PC-9 (cell line): ENCODE measurements at regions not wholly inside any gene's neighbourhood (a gene's known extent, or its start where the extent isn't known, plus 50 kb on each side); places are given as distances from the start of the nearest gene placed in this dataset.

Experiments
- BruUV-seq: library from RNA; stranded (reverse); fragments of 400-500 nt; replicated peaks from 2 replicates; lab custom pipeline; 2021; lab: Mats Ljungman, UMichigan
- CTCF ChIA-PET: fragments of 300-600 bp; sonication (Branson Sonifier 250); formaldehyde crosslinking; loops from one replicate; lab custom pipeline; 2022; ENCODE audit warnings: antibody characterized with exemption; lab: Charles Lee
- POLR2A ChIA-PET: fragments of 300-600 bp; sonication (Branson Sonifier 250); formaldehyde crosslinking; loops from one replicate; lab custom pipeline; 2022; ENCODE audit warnings: antibody characterized with exemption; ENCODE audit not compliant: unreplicated experiment; lab: Charles Lee
- DNase-seq, 2 experiments: peaks; one replicate each; pipeline versions ENCODE4 v3.0.0 to v3.0.0-alpha.2; 2015 to 2022; ENCODE audit warnings: mixed read lengths in 1 of 2
- H2AFZ ChIP-seq: fragments of 200-600 bp; sonication (generic); 2 replicates; pipeline ENCODE4 v1.8.1; 2017; ENCODE audit warnings: antibody characterized with exemption
- H3F3A ChIP-seq: fragments of 200-600 bp; sonication (generic); 2 replicates; pipeline ENCODE4 v1.8.1; 2017; ENCODE audit warnings: antibody characterized with exemption, mild to moderate bottlenecking, low read depth; ENCODE audit not compliant: insufficient read depth
- H3K27ac ChIP-seq: fragments of 200-600 bp; sonication (generic); 2 replicates; pipeline ENCODE4 v1.6.1; 2016; ENCODE audit warnings: mixed run types
- H3K27me3 ChIP-seq: fragments of 200-600 bp; sonication (generic); 2 replicates; pipeline ENCODE4 v1.6.1; 2016; ENCODE audit warnings: low read depth, mixed run types; ENCODE audit not compliant: insufficient read depth
- H3K36me3 ChIP-seq: fragments of 200-600 bp; sonication (generic); 2 replicates; pipeline ENCODE4 v1.6.1; 2016; ENCODE audit warnings: low read depth, mixed run types
- H3K4me1 ChIP-seq: fragments of 200-600 bp; sonication (generic); replicated peaks from 2 replicates; pipeline ENCODE4 v1.6.1; 2016; ENCODE audit warnings: mixed run types; ENCODE audit not compliant: insufficient read depth
- H3K4me2 ChIP-seq: fragments of 200-600 bp; sonication (generic); 2 replicates; pipeline ENCODE4 v1.6.1; 2017; ENCODE audit warnings: mixed run types
- H3K4me3 ChIP-seq: fragments of 200-600 bp; sonication (generic); 2 replicates; pipeline ENCODE4 v1.6.1; 2016; ENCODE audit warnings: mixed run types
- H3K79me2 ChIP-seq: fragments of 200-600 bp; sonication (generic); 2 replicates; pipeline ENCODE4 v1.6.1; 2017; ENCODE audit warnings: low read depth, mixed run types
- H3K9me2 ChIP-seq: fragments of 200-600 bp; sonication (generic); 2 replicates; pipeline ENCODE4 v1.8.1; 2017; ENCODE audit warnings: mild to moderate bottlenecking; ENCODE audit not compliant: insufficient read depth
- H3K9me3 ChIP-seq: fragments of 200-600 bp; sonication (generic); 2 replicates; pipeline ENCODE4 v1.8.1; 2016; ENCODE audit warnings: low read depth; ENCODE audit not compliant: insufficient read depth
- H4K20me1 ChIP-seq: fragments of 200-600 bp; sonication (generic); 2 replicates; pipeline ENCODE4 v1.8.1; 2017; ENCODE audit not compliant: insufficient read depth
- EZH2 ChIP-seq: fragments of 200-600 bp; sonication (generic); IDR thresholded peaks from 2 replicates; pipeline ENCODE4 v1.8.0; 2017; ENCODE audit warnings: antibody characterized with exemption, low read depth
- intact Hi-C: fragments of 100-400 bp; cut with micrococcal nuclease; formaldehyde crosslinking; loops from one replicate; pipeline ENCODE4 v1.10.0; 2022; ENCODE audit not compliant: unreplicated experiment
- TF ChIP-seq, protein P1 (sequence below): fragments of 200-600 bp; sonication (generic); conservative IDR thresholded peaks from 2 replicates; pipeline ENCODE4 v1.6.1; 2017; ENCODE audit warnings: mixed run types, antibody characterized with exemption, mild to moderate bottlenecking, moderate library complexity

DNA sequence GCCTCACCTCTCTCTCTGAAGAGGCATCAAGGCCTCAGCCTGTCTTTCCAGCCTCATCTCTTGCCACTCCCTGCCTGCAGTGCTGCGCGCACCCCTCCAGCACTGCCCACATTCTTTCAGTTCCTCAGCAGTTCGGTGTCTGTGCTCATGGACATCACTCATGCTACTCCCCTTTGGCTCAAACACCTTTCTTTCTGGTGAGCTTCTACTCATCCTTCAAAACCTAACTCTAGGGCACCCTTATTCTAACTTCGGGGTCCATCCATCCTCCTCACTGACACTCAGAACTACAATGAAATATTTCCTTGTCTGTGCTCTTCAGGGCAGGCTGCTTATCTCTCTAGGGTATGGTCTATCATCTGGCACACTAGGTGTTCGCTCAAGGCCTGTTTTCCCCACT lies 169.9 kb upstream of the BMPER start:
- Histone ChIP-seq H3K9me2 (no peaks in the 10 kb centered on the region), H2AFZ (no peak overlapping the region), H3K27ac (no peak overlapping the region), H3K4me2 (no peak overlapping the region), H3F3A (no peaks in the 10 kb centered on the region), H3K9me3 (no peaks in the 10 kb centered on the region), H3K4me1 (no peaks in the 10 kb centered on the region), H4K20me1 (no peaks in the 10 kb centered on the region), H3K79me2 (no peaks in the 10 kb centered on the region), H3K36me3 (no peaks in the 10 kb centered on the region), H3K27me3 (peaks cover 5% of the 10 kb centered on the region), H3K4me3 (no peak overlapping the region)
- intact Hi-C loops = no loop called here
- no TSS peak for BruUV-seq
- TF ChIP-seq, protein P1, sequence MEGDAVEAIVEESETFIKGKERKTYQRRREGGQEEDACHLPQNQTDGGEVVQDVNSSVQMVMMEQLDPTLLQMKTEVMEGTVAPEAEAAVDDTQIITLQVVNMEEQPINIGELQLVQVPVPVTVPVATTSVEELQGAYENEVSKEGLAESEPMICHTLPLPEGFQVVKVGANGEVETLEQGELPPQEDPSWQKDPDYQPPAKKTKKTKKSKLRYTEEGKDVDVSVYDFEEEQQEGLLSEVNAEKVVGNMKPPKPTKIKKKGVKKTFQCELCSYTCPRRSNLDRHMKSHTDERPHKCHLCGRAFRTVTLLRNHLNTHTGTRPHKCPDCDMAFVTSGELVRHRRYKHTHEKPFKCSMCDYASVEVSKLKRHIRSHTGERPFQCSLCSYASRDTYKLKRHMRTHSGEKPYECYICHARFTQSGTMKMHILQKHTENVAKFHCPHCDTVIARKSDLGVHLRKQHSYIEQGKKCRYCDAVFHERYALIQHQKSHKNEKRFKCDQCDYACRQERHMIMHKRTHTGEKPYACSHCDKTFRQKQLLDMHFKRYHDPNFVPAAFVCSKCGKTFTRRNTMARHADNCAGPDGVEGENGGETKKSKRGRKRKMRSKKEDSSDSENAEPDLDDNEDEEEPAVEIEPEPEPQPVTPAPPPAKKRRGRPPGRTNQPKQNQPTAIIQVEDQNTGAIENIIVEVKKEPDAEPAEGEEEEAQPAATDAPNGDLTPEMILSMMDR = no peak
- no peak for TF ChIP-seq EZH2
- ChIA-PET CTCF (no interaction called here), POLR2A (no interaction called here)
- DNase-seq = no peak

- peaks cover 5% of the 10 kb centered on the region for H3K27me3 ChIP-seq
- no peak overlapping the region for H3K4me2 ChIP-seq
- no peaks in the 10 kb centered on the region for H4K20me1 ChIP-seq
- no peak overlapping the region for H3K4me3 ChIP-seq
- DNase-seq = no peak
- TF ChIP-seq EZH2 = no peak
- TF ChIP-seq, protein P1 = no peak
- H3K9me2 ChIP-seq = no peaks in the 10 kb centered on the region
- ChIA-PET CTCF (no interaction called here), POLR2A (no interaction called here)
- no TSS peak for BruUV-seq
- H3K79me2 ChIP-seq = no peaks in the 10 kb centered on the region
- H2AFZ ChIP-seq = no peak overlapping the region
- intact Hi-C loops = no loop called here
- H3F3A ChIP-seq = no peaks in the 10 kb centered on the region
- no peaks in the 10 kb centered on the region for H3K9me3 ChIP-seq
- no peak overlapping the region for H3K27ac ChIP-seq
- no peaks in the 10 kb centered on the region for H3K36me3 ChIP-seq
- no peaks in the 10 kb centered on the region for H3K4me1 ChIP-seq
These were observed 168.7 kb upstream of the BMPER start for GRCh38 chr7:33736521-33737221.

DNA sequence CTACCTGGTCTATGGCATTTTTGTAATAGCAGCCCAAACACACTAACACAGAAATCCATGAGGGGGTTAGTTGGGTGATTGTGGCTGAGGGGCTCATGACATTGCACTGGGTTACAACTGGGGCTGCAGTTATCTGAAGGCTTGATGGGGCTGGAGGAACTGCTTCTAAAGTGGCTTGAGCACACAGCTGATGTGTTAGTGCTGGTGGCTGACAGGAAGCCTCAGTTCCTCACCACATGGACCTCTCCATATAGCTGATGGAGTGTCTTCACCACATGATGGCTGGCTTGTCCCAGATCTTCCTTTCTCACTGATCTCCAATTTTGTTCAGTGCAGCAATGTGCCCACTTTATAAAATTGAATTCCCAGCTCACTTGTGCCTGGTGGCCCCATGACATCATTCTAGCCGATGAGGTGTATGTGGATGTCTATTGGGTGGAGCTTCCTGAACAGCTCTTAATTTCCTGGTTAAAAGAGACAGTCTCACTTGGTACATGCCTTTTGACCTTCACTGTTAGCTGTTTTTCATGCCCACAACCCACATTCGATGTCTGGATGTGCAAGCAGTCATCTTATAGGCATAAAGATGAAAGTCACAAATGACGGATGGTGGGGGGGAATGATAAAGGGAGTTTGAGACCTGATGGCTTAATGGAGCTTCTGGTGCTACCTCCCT lies 166.9 kb upstream of the BMPER start:
- POLR2A ChIA-PET = no interaction called here
- no TSS peak for BruUV-seq
- no peaks in the 10 kb centered on the region for H3K9me3 ChIP-seq
- no peak overlapping the region for H2AFZ ChIP-seq
- H3K4me2 ChIP-seq = no peak overlapping the region
- H3K27me3 ChIP-seq = peaks cover 5% of the 10 kb centered on the region
- no peaks in the 10 kb centered on the region for H3K79me2 ChIP-seq
- no peak for DNase-seq
- CTCF ChIA-PET = no interaction called here
- H3K36me3 ChIP-seq = no peaks in the 10 kb centered on the region
- H3K4me1 ChIP-seq = no peaks in the 10 kb centered on the region
- H4K20me1 ChIP-seq = no peaks in the 10 kb centered on the region
- H3K9me2 ChIP-seq = no peaks in the 10 kb centered on the region
- no peak overlapping the region for H3K27ac ChIP-seq
- TF ChIP-seq, protein P1 = no peak
- TF ChIP-seq EZH2 = no peak
- H3K4me3 ChIP-seq = no peak overlapping the region
- intact Hi-C loops = no loop called here
- H3F3A ChIP-seq = no peaks in the 10 kb centered on the region
